GM11168 (cell line): ENCODE measurements at regions not wholly inside any gene's neighbourhood (a gene's known extent, or its start where the extent isn't known, plus 50 kb on each side); places are given as distances from the start of the nearest gene placed in this dataset.
"Not testable (repeated sequence)": the region's sequence is repeated elsewhere in the genome, so short reads cannot be mapped to it uniquely, and the experiment has no call there.

Source experiments
- in situ Hi-C: fragments of 300-500 bp; cut with MboI; formaldehyde crosslinking; loops from one replicate; pipeline ENCODE4 v1.12.0; 2022; ENCODE audit warnings: low sequenced_read_pairs; ENCODE audit not compliant: unreplicated experiment

DNA sequence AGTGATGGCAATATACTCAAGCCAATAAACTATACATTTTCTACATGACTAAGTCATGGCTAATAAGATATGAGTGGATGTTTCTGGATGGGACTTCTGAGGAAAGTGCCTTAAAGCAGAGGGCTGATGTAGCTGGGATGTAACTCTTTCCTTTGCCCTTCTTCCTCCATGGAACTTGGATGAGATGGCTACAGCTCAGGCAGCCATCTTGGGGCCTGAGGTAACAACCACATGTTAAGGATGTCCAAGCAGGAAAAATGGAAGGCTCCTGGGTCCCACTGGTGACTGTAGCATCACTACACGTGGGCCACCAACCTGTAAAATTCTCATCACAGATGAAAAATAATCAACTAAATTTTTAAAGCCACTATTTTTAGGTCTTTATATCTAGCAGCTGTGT, 54.4 kb upstream of the GRIP1 start:
- in situ Hi-C loops, result no loop called here

DNA sequence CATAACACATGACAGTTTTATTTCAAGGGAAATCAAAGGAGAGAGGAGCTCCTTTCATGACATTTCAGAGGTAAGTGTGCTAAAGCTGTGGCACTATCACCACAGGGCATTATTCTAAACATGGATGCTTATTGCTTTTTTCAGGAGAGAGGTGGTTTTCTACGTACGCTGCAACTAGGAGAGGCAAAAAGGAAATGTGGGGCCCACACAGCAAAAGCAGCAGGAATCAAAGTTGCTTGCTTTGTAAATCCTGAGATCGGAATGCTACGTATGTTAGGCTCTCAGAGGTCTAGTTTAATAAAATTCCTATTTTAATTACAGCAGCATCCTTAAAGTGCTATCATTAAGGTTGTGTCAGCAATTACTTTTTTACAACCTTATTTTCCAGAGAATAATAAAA, 55.0 kb upstream of the GRIP1 start:
- in situ Hi-C loops, result no loop called here

DNA sequence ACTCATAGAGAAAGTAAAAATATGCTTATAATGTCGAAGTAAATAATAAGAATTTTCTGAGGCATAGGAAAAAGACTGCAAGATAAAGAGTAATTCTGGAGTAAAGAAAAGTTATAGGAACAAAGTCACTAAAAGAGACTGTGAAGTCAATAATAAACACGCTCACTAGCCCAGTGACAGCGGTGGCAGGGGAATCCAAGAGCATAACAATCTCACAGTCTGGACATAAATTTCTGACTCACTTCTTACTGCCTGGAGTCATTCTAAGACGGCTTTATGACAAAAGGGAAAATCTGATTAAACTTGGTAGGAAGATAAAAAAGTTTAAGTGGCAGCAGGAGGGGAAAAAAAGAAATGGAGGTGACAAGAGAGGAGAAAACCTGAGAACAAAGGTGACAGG, 56.4 kb upstream of the GRIP1 start:
- in situ Hi-C loops, result no loop called here

DNA sequence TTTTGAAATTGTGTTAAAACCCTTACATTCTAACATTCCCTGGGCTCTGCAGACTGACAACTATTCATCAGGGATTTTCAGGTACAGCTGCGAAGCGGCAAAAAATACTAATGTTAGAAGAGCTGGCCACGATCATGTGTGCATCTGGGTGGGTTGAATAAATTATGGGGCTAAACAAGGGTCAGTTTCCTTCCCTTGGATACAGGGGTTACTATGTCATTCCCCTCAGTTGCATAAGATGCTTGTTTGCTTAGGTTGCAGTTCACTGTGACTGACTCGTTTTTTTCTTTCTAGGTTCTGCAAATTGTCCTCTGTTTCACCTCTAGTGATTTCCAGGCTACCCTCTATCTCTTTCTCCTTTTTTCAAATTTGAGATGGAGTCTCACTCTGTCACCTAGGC, 58.1 kb upstream of the GRIP1 start:
- in situ Hi-C loops, result no loop called here

DNA sequence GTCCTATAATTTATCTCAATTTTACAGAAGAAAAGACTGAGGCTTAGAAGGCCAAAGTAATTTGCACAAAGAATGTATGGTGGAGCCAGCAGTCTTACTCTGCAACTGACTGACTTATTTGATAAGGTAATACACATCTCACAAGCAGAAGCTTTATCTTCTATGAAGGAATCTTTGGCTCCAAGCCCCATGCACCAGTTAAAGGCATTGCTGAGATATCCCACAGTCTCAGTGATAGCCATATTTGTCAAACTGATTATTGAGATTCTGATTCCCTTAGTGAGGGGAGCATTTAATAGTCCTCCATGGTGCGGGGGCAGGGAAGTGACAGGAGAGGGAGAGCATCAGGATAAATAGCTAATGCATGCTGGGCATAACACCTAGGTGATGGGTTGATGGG, 60.4 kb upstream of the GRIP1 start:
- in situ Hi-C loops, result no loop called here

DNA sequence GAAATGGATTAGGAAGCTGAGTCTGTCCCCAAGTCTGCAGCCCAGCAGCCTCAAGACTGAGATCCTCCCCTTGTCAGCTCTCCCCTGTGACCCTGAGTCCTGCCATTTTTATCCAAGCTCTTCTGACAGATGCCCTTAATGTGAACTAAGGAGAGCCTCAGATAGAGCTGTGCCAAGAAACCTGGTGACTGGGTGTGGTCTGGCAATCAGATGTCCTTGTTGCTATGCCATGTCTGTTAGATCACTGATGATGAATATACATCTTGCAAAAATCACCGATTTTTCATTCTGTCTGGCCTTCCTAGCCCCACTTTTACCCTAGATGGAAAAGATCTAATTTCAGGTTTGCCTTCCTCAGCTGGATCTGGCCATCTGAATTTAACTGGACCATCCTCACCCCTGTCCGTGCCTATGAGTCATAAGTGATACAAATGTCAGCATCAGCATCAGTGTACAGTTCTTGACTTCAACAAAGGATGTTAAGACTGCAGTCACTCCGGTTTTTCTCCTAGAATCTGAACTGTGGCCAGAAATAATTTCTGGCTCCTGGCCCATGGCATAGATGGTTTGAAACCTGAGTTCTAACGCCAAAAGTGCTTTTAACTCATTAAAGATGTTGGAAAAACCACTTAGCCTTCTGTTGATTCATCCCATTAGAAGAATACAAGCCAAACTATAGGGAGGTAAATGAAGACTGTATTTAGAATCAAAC, 61.2 kb upstream of the GRIP1 start:
- in situ Hi-C loops, result no loop called here

DNA sequence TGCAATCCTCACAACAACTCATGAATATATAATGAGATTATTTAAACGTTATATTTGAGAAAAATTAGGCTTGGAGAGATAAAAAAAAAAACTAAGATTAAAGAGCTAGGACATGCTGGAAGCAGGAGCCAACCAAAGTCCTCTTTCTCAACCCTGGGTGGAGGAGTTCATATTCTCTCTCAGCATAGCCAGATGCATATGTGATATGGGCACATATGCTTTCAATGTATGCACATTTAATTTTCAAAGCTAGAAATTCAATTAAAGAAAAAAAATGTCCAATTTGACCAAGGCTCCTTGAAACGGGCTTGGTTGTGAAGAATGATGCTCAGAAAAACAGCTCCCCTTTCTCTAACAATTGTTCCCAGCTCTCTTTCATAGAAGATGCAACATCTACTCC, 61.9 kb upstream of the GRIP1 start:
- in situ Hi-C loops, result no loop called here

DNA sequence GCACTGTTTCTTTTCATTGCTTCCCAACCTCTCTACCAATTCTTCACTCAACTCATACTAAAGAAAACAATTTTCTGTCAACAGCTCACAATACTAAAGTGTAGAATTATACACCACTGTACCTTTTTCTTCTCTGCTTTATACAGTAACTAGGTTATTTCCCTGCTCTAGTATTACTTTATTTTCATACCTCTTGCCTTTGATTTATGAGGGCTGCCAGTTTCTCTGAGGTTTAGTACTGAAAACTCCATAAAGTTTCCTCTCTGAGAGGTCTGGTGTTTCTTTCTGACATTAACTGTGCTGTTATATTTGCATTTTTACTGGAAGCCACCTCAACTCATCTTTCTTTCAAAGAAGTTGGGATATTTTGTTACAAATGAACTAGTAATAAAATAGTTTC, 63.0 kb upstream of the GRIP1 start:
- in situ Hi-C loops, result no loop called here

DNA sequence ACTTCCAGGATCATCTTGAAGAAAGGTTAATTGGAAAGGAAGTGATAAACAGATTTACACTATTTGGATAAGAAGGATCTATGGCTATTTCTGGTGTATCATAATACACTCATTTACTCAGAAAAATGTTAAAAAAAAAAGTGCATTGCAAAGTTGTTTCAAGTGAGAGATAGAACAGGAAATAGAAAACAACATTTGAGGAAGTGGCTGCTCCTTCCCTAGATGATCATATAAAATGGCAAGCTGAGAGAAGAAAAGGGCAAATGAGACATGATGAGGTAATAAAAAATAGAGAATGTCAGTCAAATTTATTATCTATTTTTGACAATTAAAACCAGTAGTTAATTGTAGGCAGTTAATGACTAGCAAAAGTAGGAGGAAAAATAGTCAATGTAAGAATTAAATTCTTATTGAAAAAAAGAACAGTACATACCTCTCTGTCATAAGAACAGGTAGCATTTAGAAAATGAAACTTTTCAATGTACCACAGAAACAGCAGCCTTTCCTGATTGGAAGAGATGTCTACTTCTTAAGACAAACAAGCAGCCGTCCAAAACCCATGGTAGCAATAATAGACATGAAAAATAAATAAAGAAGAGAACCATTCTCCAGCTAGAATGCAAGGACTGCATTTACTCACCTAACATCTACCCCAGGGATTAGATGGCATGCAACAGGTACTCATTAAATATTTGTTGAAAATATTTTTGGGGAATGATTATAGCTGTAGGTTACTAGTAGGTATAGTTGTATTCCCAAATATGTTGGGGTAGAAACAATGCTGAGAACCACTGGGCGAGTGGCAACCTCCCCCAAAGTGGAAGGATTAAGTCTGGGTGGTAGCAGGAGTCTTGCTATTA, 63.9 kb upstream of the GRIP1 start:
- in situ Hi-C loops, result no loop called here

DNA sequence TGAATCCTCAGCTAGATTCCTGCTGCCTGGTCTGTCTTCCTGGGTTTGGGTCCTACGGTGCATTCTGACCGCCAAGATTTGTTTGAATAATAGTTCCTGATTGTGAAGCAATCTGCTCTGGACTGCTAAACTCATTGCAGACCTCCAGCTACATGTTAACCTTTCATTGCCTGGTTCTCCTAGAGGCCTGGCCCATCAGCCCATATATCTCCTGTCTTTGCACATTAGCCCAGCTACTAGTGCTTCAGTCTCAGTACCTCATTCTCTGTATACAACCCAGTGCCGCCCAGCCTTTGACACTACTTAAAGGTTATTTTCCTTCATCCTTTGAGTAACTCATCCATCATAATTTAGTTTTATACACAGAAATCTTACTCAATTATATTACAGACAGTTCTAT, 65.6 kb upstream of the GRIP1 start:
- in situ Hi-C loops, result no loop called here

DNA sequence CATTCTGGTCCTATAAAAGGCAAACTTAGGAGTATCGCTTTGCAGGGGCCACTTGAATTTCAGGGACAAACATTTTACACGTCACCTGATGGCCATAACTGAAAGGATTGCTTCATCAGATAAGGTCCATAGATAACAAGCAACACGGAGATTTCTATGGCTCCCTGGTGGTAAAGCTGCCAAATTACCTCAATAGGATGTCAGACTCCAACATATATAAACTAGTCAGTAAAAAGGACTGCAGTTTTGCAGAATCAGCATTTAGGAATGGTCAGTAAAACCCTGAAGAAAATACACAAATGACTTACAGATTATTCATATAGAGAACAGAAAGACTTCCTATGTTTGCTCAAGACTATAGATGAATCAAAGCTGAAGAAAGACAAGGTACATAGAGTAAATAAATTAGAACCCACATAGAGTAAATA, 66.1 kb upstream of the GRIP1 start:
- in situ Hi-C loops, result no loop called here

DNA sequence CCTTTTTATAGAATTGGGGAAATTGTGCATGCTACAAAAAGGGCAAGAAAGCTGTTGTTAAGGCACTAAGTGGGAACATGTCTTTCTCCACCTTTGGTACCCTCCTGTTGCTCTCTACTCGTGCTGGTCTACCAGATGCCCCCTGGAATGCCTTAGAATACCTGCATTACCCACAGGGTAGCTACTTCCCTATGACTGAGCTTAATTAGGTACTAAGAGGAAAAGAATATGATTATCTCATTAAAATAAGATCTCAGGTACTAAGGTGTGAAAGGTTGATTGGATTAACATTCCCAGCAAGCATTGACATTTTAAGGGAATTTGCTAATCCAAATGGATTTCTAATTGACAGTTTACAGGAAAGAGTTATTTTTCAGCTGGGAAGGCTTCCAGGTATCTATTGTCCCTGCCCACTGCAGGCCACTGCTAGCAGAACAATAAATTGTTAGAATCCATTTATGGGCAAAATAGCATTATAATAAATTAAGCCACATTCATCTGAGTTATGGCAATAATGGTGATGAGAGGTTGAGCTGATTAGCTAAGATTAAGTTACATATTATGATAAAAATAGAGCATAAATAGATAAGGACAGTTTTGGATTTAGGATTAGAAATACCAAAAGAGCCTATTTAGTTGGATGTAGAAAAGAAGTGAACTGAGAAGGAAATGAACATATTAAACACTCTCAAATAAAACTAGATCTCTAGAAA, 67.8 kb upstream of the GRIP1 start:
- in situ Hi-C loops, result no loop called here

DNA sequence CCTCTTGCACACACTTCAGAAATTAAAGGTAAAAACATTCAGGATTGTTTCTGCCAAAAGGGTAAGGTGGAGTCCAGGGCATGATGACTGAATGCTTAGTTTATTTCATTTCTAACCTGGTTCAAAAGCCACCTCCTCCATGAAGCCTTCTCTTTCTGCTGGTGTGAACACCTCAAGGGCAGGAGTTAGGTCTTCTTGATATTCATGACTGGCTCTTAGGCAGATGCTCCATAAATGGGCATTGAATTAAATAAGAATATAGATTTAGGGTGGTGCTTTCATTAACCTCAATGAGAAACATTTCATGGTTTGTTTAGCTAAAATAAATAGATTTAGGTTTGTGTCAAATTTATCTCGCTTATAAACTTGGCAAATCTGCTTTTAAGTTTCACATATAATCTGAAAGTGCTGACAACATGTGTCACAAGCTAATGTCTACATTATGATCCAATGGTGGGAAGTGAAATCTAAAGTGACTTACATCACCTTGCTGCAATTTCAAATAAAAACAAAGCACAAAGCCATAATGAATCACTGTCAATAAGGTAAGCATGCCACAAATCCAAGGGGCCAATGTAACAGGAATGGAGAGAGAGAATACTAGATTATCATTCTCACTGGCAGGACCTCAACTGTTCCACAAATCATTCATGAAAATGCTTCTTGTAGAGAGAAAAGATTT, 72.7 kb upstream of the GRIP1 start:
- in situ Hi-C loops, result no loop called here

DNA sequence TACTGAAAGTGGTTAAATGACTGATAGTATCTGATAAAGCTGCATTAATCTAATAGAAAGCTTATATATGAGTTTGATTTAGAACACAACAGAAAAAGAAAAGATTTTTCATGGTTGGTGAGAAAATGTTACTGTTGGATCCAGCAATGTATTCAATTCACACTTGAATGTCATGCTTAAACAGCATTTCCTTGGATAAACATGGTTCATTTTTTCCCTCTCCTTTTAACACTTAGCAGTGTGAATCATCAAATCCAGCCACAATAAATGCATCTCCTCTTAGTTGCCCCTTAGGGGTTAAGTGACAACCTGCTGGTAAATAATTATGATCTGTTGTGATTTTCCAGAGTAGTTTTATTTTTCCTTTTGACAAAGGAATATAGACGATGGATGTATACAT, 74.9 kb upstream of the GRIP1 start:
- in situ Hi-C loops, result no loop called here

DNA sequence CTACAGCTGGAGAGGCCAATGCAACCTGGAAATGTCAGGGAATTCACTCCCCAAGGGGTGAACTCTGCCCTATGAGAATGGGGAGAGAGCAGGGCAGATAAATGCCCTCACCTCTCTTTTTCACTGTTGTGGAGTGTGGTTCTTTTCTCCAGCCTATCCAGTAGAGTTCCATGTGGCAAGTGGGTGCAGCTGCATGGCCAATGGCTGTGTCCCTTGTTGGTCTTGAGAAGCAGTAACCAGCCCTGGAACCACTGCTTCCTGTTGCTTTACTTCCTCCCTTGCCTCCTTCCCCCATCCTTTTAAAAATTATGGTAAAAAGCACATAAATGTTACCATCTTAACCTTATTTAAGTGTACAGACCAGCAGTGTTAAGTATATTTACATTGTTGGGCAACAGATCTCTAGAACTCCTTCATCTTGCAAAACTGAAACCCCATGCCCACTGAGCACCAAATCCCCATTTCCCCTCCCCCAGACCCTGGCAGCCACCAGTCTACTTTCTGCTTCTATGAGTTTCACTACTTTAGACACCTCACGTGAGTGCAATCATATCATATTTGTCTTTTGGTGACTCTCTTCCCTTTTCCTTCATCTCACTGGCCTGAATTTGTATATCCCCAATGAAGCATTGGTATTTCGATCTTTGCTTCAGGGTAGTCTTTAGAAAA, 77.0 kb upstream of the GRIP1 start:
- in situ Hi-C loops, result no loop called here

DNA sequence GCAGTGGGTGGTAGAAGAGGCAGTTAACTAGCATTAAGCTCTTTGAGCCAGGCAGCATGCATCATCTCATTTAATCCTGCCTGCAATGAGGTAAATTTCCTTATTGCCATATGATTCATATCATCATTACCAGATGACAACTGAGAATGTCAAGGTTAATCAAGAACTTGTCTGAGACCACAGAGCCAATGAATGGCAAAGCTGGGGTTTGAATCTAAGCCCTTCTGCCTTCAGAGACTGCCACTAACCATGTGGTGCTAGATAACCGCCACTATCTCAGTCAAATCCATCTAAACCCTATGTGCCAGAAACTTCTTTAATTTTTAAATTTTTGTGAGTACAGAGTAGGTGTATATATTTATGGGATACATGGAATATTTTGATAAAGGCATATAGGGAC, 77.8 kb upstream of the GRIP1 start:
- in situ Hi-C loops, result no loop called here

DNA sequence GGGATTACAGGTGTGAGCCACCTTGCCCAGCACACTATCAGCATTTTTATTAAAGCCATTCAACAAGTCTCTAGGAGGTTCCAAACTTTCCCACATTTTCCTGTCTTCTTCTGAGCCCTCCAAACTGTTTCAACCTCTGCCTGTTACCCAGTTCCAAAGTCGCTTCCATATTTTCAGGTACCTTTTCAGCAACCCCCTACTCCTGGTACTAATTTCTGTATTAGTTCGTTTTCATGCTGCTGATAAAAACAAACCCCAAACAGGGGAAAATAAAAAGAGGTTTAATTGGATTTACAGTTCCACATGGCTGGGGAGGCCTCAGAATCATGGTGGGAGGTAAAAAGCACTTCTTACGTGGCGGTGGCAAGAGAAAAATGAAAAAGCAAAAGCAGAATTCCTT, 81.2 kb upstream of the GRIP1 start:
- in situ Hi-C loops, result not testable (repeated sequence)

DNA sequence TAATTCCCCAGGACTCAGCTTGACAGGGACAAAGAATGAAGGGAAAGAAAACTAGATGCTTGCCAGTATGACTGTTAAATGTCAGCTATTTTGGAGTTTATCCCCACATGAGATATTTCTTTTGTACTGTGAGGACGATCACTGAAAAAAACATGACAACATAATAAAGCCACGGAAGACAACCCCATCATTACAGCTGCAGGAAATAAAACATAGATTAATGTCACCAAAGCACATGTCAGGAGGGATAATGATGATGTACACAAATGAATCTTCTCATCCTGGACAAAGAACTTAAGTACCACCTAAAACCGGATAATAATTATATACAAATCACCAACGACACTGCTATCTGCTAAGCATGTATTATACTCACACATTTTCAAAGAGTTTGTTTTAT, 84.6 kb upstream of the GRIP1 start:
- in situ Hi-C loops, result no loop called here

DNA sequence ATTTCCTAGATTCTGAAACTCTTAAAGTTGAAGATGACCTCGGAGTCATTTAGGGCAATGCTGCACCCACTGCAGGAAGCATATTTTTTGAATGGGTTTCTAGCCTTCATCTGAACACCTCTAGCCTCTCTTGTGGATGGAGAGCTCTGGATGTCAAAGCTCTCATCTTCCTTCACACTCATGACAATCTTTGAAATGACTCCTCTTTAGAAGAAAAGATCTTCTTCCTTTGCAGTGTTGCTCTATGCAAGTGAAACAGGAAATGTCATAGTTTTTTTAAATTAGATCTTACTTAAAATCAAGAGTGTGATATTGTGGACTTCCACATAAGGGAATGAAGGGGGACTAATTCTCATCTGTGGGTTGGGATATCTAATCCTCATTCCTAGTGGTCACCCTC, 86.3 kb upstream of the GRIP1 start:
- in situ Hi-C loops, result no loop called here

DNA sequence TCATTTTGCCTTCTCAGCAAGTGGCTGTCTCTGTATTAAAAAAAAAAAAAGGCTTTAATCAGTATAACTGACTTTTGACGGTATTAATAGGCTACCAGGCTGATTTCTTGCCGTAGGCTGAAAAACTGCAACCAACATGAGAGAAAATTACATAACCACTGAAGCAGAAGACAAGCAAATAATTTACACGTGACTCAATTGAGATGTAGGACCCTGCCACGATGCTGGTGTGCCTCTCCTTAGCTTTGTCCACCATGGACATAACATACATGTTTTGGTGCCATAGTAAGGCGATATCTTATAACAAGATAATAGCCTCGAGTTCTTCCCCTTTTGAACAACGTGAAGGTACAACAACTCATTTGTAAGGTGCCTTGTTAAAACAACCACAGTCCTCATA, 88.7 kb upstream of the GRIP1 start:
- in situ Hi-C loops, result no loop called here
